Left lung (tissue), 4 donors: ENCODE measurements at regions not wholly inside any gene's neighbourhood (a gene's known extent, or its start where the extent isn't known, plus 50 kb on each side); places are given as distances from the start of the nearest gene placed in this dataset.
A peak's percentile ranks its signal among the peaks of the same experiment; 100 is the strongest.
"Not testable (repeated sequence)": the region's sequence is repeated elsewhere in the genome, so short reads cannot be mapped to it uniquely, and the experiment has no call there.

ENCODE experiments used
- ATAC-seq: fragments of 200-7000 bp; cut with Tn5 transposase; one replicate; pipeline ENCODE4 v1.9.1; 2020; ENCODE audit warnings: moderate library complexity
- DNase-seq, 4 donors: peaks; one replicate each; pipeline ENCODE4 v3.0.0-alpha.2; 2013 to 2020
- H3K27ac ChIP-seq, 2 donors: fragments of 200-600 bp; sonication (generic) in 1 of 2; one replicate each; pipeline versions ENCODE4 v1.5.0 to v1.8.0; 2020 to 2021
- H3K27me3 ChIP-seq, 2 donors: fragments of 200-600 bp; sonication (generic) in 1 of 2; one replicate each; pipeline versions ENCODE4 v1.5.0 to v1.8.0; 2020 to 2021
- H3K36me3 ChIP-seq, 2 donors: fragments of 200-600 bp; sonication (generic) in 1 of 2; one replicate each; pipeline versions ENCODE4 v1.5.0 to v1.8.0; 2020 to 2021
- H3K4me1 ChIP-seq, 2 donors: fragments of 200-600 bp; one replicate each; pipeline ENCODE4 v1.8.0; 2021
- H3K4me3 ChIP-seq, 2 donors: fragments of 200-600 bp; sonication (generic) in 1 of 2; one replicate each; pipeline versions ENCODE4 v1.5.0 to v1.8.0; 2020 to 2021; ENCODE audit warnings: mild to moderate bottlenecking in 1 of 2
- H3K9me3 ChIP-seq, 2 donors: fragments of 200-600 bp; sonication (generic) in 1 of 2; one replicate each; pipeline versions ENCODE4 v1.5.0 to v1.8.0; 2020 to 2021
- CTCF ChIP-seq, 2 donors: fragments of 200-600 bp; sonication (generic) in 1 of 2; IDR thresholded peaks; one replicate each; pipeline versions ENCODE4 v1.5.0 to v1.8.0; 2021; ENCODE audit warnings: antibody characterized with exemption in 2 of 2
- intact Hi-C, 2 donors: fragments of 100-400 bp; cut with DNase I; formaldehyde crosslinking; loops; one replicate each; pipeline versions ENCODE4 v1.11.2 to v1.14.2; 2022
- donor health status: DM: no; HTN: yes; CAD: no.
- donor health status: DM: no; HTN: no; CAD: no.

GRCh38 chr11:100445231-100445735 lies 241.8 kb upstream of the ARHGAP42 start:
- intact Hi-C loops, result no loop called here
- ATAC-seq, result peak; percentile 93

GRCh38 chr11:100451801-100452460 lies 235.2 kb upstream of the ARHGAP42 start:
- H3K36me3 ChIP-seq, H3K27me3 ChIP-seq, intact Hi-C loops, H3K27ac ChIP-seq, H3K9me3 ChIP-seq, H3K4me3 ChIP-seq, ATAC-seq, H3K4me1 ChIP-seq: not testable (repeated sequence)
- DNase-seq, result peak in 1 of 4 donors; percentile 39

More at GRCh38 chr11:100445231-100445735, 241.8 kb upstream of the ARHGAP42 start:
- Histone ChIP-seq H3K36me3 (no peaks in the 10 kb centered on the region), H3K9me3 (no peaks in the 10 kb centered on the region), H3K27me3 (no peaks in the 10 kb centered on the region), H3K27ac (no peak overlapping the region), H3K4me3 (no peak overlapping the region), H3K4me1 (no peaks in the 10 kb centered on the region)
- TF ChIP-seq CTCF (IDR thresholded peaks at IDR 0.05), result no peak
- peak in 1 of 4 donors; percentile 24 for DNase-seq

- Histone ChIP-seq H3K4me1 (no peaks in the 10 kb centered on the region), H3K27ac (no peak overlapping the region), H3K27me3 (no peaks in the 10 kb centered on the region), H3K36me3 (no peaks in the 10 kb centered on the region), H3K4me3 (no peak overlapping the region), H3K9me3 (peaks cover 0 to 7% of the 10 kb centered on the region in 2 donors)
- ATAC-seq (no peak), DNase-seq (no peak)
- intact Hi-C loops, result no loop called here
- no peak for TF ChIP-seq CTCF (IDR thresholded peaks at IDR 0.05)
Observed at GRCh38 chr11:100459811-100460210, 227.3 kb upstream of the ARHGAP42 start.

- Histone ChIP-seq H3K27me3 (no peaks in the 10 kb centered on the region), H3K4me3 (no peak overlapping the region), H3K4me1 (no peaks in the 10 kb centered on the region), H3K36me3 (no peaks in the 10 kb centered on the region), H3K9me3 (peaks cover 0 to 9% of the 10 kb centered on the region in 2 donors), H3K27ac (no peak overlapping the region)
- no peak for TF ChIP-seq CTCF (IDR thresholded peaks at IDR 0.05)
- DNase-seq (no peak), ATAC-seq (no peak)
- intact Hi-C loops, result no loop called here
Observed at GRCh38 chr11:100460426-100460825, 226.7 kb upstream of the ARHGAP42 start.

GRCh38 chr11:100467821-100468508 lies 219.1 kb upstream of the ARHGAP42 start:
- intact Hi-C loops, result no loop called here
- Histone ChIP-seq H3K27me3 (no peaks in the 10 kb centered on the region), H3K9me3 (peaks cover 0 to 7% of the 10 kb centered on the region in 2 donors), H3K36me3 (no peaks in the 10 kb centered on the region), H3K27ac (no peak overlapping the region), H3K4me3 (no peak overlapping the region), H3K4me1 (no peaks in the 10 kb centered on the region)
- ATAC-seq, result no peak
- no peak for TF ChIP-seq CTCF (IDR thresholded peaks at IDR 0.05)
- no peak for DNase-seq
